ENCODE measurements at regions not wholly inside any gene's neighbourhood (a gene's known extent, or its start where the extent isn't known, plus 50 kb on each side); places are given as distances from the start of the nearest gene placed in this dataset.

DNA sequence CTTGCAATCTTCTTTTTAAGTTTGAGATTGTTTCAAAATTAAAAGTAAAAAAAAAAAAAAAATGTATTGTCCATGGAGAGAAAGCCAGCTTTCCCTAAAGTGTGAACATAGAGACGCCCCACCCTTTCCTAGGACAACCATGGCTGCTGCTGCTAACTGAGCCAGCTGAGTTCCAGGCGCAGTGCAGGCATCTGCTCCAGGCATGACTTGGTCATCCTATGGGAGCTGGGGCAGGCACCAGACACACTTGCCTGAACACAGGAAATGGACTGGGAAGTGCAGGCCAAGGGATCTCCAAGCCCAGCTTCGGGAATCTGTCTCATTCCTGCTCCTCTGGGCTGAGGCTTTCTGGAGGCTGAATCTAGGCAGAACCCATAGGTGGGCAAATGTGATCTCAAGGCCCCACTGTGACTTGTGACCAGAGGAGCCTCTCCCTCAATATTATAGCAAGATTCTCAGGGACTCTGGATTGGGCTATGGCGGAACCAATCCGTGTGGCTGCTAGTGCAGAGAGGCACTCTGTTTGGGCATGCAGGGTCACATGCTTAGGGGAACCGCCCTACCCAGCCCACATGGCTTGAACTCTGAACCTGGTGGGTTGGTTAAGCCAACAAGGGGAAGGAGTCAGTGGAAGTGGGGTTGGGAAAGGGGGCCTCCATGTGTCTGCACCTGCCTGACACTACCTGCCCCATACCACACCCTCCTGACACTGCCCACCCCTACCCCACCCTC lies 138.2 kb upstream of the CST7 start:
- TF ChIP-seq ZNF629 (tag by site-specific recombination; IDR thresholded peaks at IDR 0.05) (no peak), OSR2 (tag by site-specific recombination; IDR thresholded peaks at IDR 0.05) (no peak), ZSCAN23 (tag by site-specific recombination; IDR thresholded peaks at IDR 0.05) (no peak), ZBTB11 (tag by site-specific recombination; conservative IDR thresholded peaks at IDR 0.05; ENCODE audit: low read depth) (no peak), ZNF707 (tag by site-specific recombination; IDR thresholded peaks at IDR 0.05) (no peak), ZBTB7A (tag by site-specific recombination; IDR thresholded peaks at IDR 0.05; ENCODE audit: low read depth) (no peak), ZNF624 (tag by site-specific recombination; IDR thresholded peaks at IDR 0.05) (no peak), ZNF223 (tag by site-specific recombination; IDR thresholded peaks at IDR 0.05) (no peak)
- TF ChIP-seq, protein P1, sequence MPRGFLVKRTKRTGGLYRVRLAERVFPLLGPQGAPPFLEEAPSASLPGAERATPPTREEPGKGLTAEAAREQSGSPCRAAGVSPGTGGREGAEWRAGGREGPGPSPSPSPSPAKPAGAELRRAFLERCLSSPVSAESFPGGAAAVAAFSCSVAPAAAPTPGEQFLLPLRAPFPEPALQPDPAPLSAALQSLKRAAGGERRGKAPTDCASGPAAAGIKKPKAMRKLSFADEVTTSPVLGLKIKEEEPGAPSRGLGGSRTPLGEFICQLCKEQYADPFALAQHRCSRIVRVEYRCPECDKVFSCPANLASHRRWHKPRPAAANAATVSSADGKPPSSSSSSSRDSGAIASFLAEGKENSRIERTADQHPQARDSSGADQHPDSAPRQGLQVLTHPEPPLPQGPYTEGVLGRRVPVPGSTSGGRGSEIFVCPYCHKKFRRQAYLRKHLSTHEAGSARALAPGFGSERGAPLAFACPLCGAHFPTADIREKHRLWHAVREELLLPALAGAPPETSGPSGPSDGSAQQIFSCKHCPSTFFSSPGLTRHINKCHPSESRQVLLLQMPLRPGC (tag by site-specific recombination; IDR thresholded peaks at IDR 0.05), result no peak
- TF ChIP-seq, protein P2, sequence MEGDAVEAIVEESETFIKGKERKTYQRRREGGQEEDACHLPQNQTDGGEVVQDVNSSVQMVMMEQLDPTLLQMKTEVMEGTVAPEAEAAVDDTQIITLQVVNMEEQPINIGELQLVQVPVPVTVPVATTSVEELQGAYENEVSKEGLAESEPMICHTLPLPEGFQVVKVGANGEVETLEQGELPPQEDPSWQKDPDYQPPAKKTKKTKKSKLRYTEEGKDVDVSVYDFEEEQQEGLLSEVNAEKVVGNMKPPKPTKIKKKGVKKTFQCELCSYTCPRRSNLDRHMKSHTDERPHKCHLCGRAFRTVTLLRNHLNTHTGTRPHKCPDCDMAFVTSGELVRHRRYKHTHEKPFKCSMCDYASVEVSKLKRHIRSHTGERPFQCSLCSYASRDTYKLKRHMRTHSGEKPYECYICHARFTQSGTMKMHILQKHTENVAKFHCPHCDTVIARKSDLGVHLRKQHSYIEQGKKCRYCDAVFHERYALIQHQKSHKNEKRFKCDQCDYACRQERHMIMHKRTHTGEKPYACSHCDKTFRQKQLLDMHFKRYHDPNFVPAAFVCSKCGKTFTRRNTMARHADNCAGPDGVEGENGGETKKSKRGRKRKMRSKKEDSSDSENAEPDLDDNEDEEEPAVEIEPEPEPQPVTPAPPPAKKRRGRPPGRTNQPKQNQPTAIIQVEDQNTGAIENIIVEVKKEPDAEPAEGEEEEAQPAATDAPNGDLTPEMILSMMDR (tag by site-specific recombination; IDR thresholded peaks at IDR 0.05), result no peak
- TF ChIP-seq, protein P3, sequence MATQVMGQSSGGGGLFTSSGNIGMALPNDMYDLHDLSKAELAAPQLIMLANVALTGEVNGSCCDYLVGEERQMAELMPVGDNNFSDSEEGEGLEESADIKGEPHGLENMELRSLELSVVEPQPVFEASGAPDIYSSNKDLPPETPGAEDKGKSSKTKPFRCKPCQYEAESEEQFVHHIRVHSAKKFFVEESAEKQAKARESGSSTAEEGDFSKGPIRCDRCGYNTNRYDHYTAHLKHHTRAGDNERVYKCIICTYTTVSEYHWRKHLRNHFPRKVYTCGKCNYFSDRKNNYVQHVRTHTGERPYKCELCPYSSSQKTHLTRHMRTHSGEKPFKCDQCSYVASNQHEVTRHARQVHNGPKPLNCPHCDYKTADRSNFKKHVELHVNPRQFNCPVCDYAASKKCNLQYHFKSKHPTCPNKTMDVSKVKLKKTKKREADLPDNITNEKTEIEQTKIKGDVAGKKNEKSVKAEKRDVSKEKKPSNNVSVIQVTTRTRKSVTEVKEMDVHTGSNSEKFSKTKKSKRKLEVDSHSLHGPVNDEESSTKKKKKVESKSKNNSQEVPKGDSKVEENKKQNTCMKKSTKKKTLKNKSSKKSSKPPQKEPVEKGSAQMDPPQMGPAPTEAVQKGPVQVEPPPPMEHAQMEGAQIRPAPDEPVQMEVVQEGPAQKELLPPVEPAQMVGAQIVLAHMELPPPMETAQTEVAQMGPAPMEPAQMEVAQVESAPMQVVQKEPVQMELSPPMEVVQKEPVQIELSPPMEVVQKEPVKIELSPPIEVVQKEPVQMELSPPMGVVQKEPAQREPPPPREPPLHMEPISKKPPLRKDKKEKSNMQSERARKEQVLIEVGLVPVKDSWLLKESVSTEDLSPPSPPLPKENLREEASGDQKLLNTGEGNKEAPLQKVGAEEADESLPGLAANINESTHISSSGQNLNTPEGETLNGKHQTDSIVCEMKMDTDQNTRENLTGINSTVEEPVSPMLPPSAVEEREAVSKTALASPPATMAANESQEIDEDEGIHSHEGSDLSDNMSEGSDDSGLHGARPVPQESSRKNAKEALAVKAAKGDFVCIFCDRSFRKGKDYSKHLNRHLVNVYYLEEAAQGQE (tag by site-specific recombination; IDR thresholded peaks at IDR 0.05), result no peak
- TF ChIP-seq, protein P4, sequence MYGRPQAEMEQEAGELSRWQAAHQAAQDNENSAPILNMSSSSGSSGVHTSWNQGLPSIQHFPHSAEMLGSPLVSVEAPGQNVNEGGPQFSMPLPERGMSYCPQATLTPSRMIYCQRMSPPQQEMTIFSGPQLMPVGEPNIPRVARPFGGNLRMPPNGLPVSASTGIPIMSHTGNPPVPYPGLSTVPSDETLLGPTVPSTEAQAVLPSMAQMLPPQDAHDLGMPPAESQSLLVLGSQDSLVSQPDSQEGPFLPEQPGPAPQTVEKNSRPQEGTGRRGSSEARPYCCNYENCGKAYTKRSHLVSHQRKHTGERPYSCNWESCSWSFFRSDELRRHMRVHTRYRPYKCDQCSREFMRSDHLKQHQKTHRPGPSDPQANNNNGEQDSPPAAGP (tag by site-specific recombination; IDR thresholded peaks at IDR 0.05), result no peak
